Psoas muscle (tissue), 7 donors: ENCODE measurements at regions not wholly inside any gene's neighbourhood (a gene's known extent, or its start where the extent isn't known, plus 50 kb on each side); places are given as distances from the start of the nearest gene placed in this dataset.

Experiments used
- ATAC-seq, 4 donors: fragments of 200-7000 bp; cut with Tn5 transposase; one replicate each; pipeline ENCODE4 v1.9.1; 2020; ENCODE audit warnings: moderate library complexity in 3 of 4, mild to moderate bottlenecking in 2 of 4
- DNase-seq, 2 donors: peaks; one replicate each; pipeline ENCODE4 v3.0.0-alpha.2; 2020
- H3K27ac ChIP-seq: fragments of 200-600 bp; one replicate; pipeline ENCODE4 v1.8.0; 2022
- H3K27me3 ChIP-seq, 3 donors: fragments of 200-600 bp in 1 of 3; one replicate each; pipeline versions ENCODE4 v1.6.1 to v1.8.0; 2013 to 2022; ENCODE audit warnings: low read length in 2 of 3, mild to moderate bottlenecking in 2 of 3, moderate library complexity in 1 of 3; ENCODE audit not compliant: insufficient read depth in 3 of 3
- H3K36me3 ChIP-seq, 2 donors: fragments of 200-600 bp in 1 of 2; one replicate each; pipeline versions ENCODE4 v1.6.1 to v1.8.0; 2013 to 2022; ENCODE audit warnings: low read depth in 1 of 2, mild to moderate bottlenecking in 1 of 2, moderate library complexity in 1 of 2; ENCODE audit not compliant: insufficient read depth in 1 of 2
- H3K4me1 ChIP-seq: fragments of 200-600 bp; one replicate; pipeline ENCODE4 v1.8.0; 2022
- H3K4me3 ChIP-seq: fragments of 200-600 bp; one replicate; pipeline ENCODE4 v1.8.0; 2022; ENCODE audit warnings: mild to moderate bottlenecking
- H3K9me3 ChIP-seq: fragments of 200-600 bp; one replicate; pipeline ENCODE4 v1.8.0; 2022
- CTCF ChIP-seq: fragments of 200-600 bp; IDR thresholded peaks from one replicate; pipeline ENCODE4 v1.8.0; 2022; ENCODE audit warnings: antibody characterized with exemption
- WGBS, 3 donors: extraction: QIAGEN DNeasy Blood & Tissue Kit; methylation state at CpG; one replicate each; pipeline versions ENCODE4 v1.1.6 to v1.1.7; 2013; 5-methylcytosine and 5-hydroxymethylcytosine counted together
- intact Hi-C, 2 donors: fragments of 100-400 bp; cut with DNase I; formaldehyde crosslinking; loops; one replicate each; pipeline versions ENCODE4 v1.11.0 to v1.14.2; 2022
- donor health status: healthy with polysubstance abuse.
- donor health status: DM: no; HTN: no; CAD: no; lungs with moderate emphysema.
- donor health status: Bipolar disorder and iron deficiency.
- donor health status: healthy.
- donor health status: DM: yes; HTN: yes; CAD: no.
- donor health status: DM: no; HTN: no; CAD: no.
- donor health status: DM: yes; HTN: yes; CAD: no.

- no peak for TF ChIP-seq CTCF
- Histone ChIP-seq H3K27ac (no peak overlapping the region), H3K4me3 (no peak overlapping the region), H3K9me3 (peaks cover 4% of the 10 kb centered on the region), H3K36me3 (no peaks in the 10 kb centered on the region), H3K27me3 (no peaks in the 10 kb centered on the region), H3K4me1 (no peaks in the 10 kb centered on the region)
- DNase-seq: no peak
- no peak for ATAC-seq
- 72 to 91% (median 83%) methylated on average over 2 of the region's 2 CpGs for WGBS, 3 donors
- intact Hi-C loops: loop anchor here in 1 of 2 donors (10.0 kb wide), 1 partner anchor 376 kb away; no protein-coding TSS in a partner anchor
Observed at GRCh38 chr16:64470916-64471315, 650.9 kb downstream of the CDH11 start.

- H3K9me3 ChIP-seq: peaks cover 5% of the 10 kb centered on the region
- intact Hi-C loops: loop anchor here in 1 of 2 donors (10.0 kb wide), 1 partner anchor 375 kb away; no protein-coding TSS in a partner anchor
- WGBS, 3 donors: 54 to 56% (median 55%) methylated on average over 2 of the region's 2 CpGs
- no peaks in the 10 kb centered on the region for H3K36me3 ChIP-seq
- no peaks in the 10 kb centered on the region for H3K4me1 ChIP-seq
- peak; percentile 18 to 59 for DNase-seq
- no peak overlapping the region for H3K27ac ChIP-seq
- H3K27me3 ChIP-seq: no peaks in the 10 kb centered on the region
- no peak for TF ChIP-seq CTCF
- no peak overlapping the region for H3K4me3 ChIP-seq
- ATAC-seq: peak; percentile 44 to 77 (median 64)
Observed at GRCh38 chr16:64469906-64470702, 651.8 kb downstream of the CDH11 start.

GRCh38 chr16:64469351-64469750 is 652.5 kb downstream of the CDH11 start:
- Histone ChIP-seq H3K27me3 (no peaks in the 10 kb centered on the region), H3K36me3 (no peaks in the 10 kb centered on the region), H3K4me3 (no peak overlapping the region), H3K27ac (no peak overlapping the region), H3K4me1 (no peaks in the 10 kb centered on the region), H3K9me3 (peaks cover 5% of the 10 kb centered on the region)
- intact Hi-C loops: no loop called here
- TF ChIP-seq CTCF: no peak
- WGBS, 3 donors: 57 to 75% (median 63%) methylated on average over 1 of the region's 1 CpG
- no peak for ATAC-seq
- DNase-seq: no peak

DNA sequence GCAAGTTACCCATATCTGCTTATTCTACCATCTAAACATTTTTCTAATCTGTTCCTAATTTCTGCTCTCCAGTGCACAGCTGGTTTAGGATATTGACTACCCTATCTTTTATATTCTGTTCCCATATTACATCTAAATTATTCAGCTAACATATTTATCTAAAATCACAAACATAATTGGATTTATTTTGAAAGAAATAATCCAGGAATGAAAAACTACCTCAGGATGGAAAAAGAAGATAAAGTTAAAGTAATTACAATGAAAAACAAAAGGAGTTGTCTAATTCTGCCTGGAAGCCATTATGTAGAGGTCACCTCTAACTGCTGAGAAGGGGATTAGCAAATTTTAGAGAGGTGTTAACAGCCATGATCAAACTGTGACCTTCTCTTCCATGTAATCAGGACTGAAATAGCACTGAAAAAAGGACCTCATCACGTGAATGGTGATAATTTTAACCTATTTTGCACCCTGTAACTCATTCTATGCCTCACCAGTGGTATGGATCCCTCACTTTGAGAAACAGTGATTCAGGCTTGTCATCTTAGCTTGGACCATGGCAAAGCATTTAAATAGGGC is 653.3 kb downstream of the CDH11 start:
- Histone ChIP-seq H3K36me3 (no peaks in the 10 kb centered on the region), H3K27me3 (no peaks in the 10 kb centered on the region), H3K4me3 (no peak overlapping the region), H3K27ac (no peak overlapping the region), H3K9me3 (peaks cover 5% of the 10 kb centered on the region), H3K4me1 (no peaks in the 10 kb centered on the region)
- DNase-seq: no peak
- TF ChIP-seq CTCF: no peak
- ATAC-seq: no peak
- intact Hi-C loops: no loop called here
- WGBS, 3 donors: 20 to 59% (median 33%) methylated on average over 1 of the region's 1 CpG
